SK-N-SH (cell line): ENCODE measurements at regions not wholly inside any gene's neighbourhood (a gene's known extent, or its start where the extent isn't known, plus 50 kb on each side); places are given as distances from the start of the nearest gene placed in this dataset.

Source experiments
- CTCF ChIA-PET: fragments of 300-600, 350-600 bp; formaldehyde crosslinking; extraction: SDS; loops from one replicate; lab custom pipeline; 2021; lab: Yijun Ruan, JAX
- POLR2A ChIA-PET: fragments of 350-600 bp; sonication (Branson Sonifier 250); formaldehyde crosslinking; extraction: SDS; loops from one replicate; lab custom pipeline; 2020; ENCODE audit warnings: antibody characterized with exemption, inconsistent platforms; lab: Yijun Ruan, JAX
- DNase-seq: peaks from one replicate; pipeline ENCODE4 v3.0.0; 2012
- H2AFZ ChIP-seq: fragments of 200-600 bp; sonication (generic); 2 replicates; pipeline ENCODE4 v1.8.1; 2016; ENCODE audit warnings: antibody characterized with exemption, mild to moderate bottlenecking, low read depth
- H3F3A ChIP-seq: fragments of 200-600 bp; sonication (generic); replicated peaks from 2 replicates; pipeline ENCODE3; 2016; ENCODE audit warnings: antibody characterized with exemption, mild to moderate bottlenecking; ENCODE audit not compliant: insufficient read depth
- H3K27ac ChIP-seq, 2 experiments: fragments of 200-500 bp in 1 of 2; fragments of 200-600 bp in 1 of 2; sonication (Bioruptor generic) in 1 of 2; sonication (generic), shearing (Covaris generic) in 1 of 2; 2 replicates each; pipeline versions ENCODE4 v1.5.1 to v1.6.1; 2014 to 2016; ENCODE audit warnings: low read depth in 2 of 2, inconsistent platforms in 1 of 2, low read length in 1 of 2, mild to moderate bottlenecking in 1 of 2, mixed read lengths in 1 of 2
- H3K27me3 ChIP-seq: fragments of 200-600 bp; sonication (generic), shearing (Covaris generic); 2 replicates; pipeline ENCODE4 v1.6.1; 2016; ENCODE audit warnings: mixed run types; ENCODE audit not compliant: insufficient read depth
- H3K36me3 ChIP-seq, 2 experiments: fragments of 200-500 bp in 1 of 2; fragments of 200-600 bp in 1 of 2; sonication (Bioruptor generic) in 1 of 2; sonication (generic) in 1 of 2; replicated peaks in 1 of 2; 2 replicates each; pipeline versions ENCODE3 to v1.5.1; 2014 to 2016; ENCODE audit warnings: low read length in 1 of 2, mild to moderate bottlenecking in 1 of 2; ENCODE audit not compliant: insufficient read depth in 2 of 2, control insufficient read depth in 1 of 2
- H3K4me1 ChIP-seq, 2 experiments: fragments of 200-500 bp in 1 of 2; fragments of 200-600 bp in 1 of 2; sonication (Bioruptor generic) in 1 of 2; sonication (generic), shearing (Covaris generic) in 1 of 2; 2 replicates each; pipeline versions ENCODE4 v1.5.1 to v1.6.1; 2014 to 2016; ENCODE audit warnings: low read depth in 1 of 2, low read length in 1 of 2, mixed run types in 1 of 2; ENCODE audit not compliant: insufficient read depth in 2 of 2, control insufficient read depth in 1 of 2
- H3K4me2 ChIP-seq: fragments of 200-600 bp; sonication (generic), shearing (Covaris generic); 2 replicates; pipeline ENCODE4 v1.6.1; 2017; ENCODE audit warnings: mixed run types
- H3K4me3 ChIP-seq, 2 experiments: fragments of 200-500 bp in 1 of 2; fragments of 200-600 bp in 1 of 2; sonication (Bioruptor generic) in 1 of 2; sonication (generic), shearing (Covaris generic) in 1 of 2; 2 replicates each; pipeline versions ENCODE4 v1.5.1 to v1.8.1; 2014 to 2016; ENCODE audit warnings: low read depth in 2 of 2, inconsistent platforms in 1 of 2, low read length in 1 of 2, mild to moderate bottlenecking in 1 of 2, mixed read lengths in 1 of 2, moderate library complexity in 1 of 2
- H3K79me2 ChIP-seq: fragments of 200-600 bp; sonication (generic); 2 replicates; pipeline ENCODE4 v1.8.1; 2017; ENCODE audit warnings: mild to moderate bottlenecking; ENCODE audit not compliant: insufficient read depth
- H3K9ac ChIP-seq: fragments of 200-600 bp; sonication (generic); 2 replicates; pipeline ENCODE4 v1.6.1; 2017; ENCODE audit warnings: mixed run types
- H3K9me2 ChIP-seq: fragments of 200-600 bp; sonication (generic); 2 replicates; pipeline ENCODE4 v1.6.1; 2017; ENCODE audit warnings: mixed run types
- H3K9me3 ChIP-seq: fragments of 200-600 bp; sonication (generic); 2 replicates; pipeline ENCODE4 v1.6.1; 2017; ENCODE audit warnings: mixed run types, mild to moderate bottlenecking, moderate library complexity
- H4K20me1 ChIP-seq: fragments of 200-600 bp; sonication (generic); 2 replicates; pipeline ENCODE4 v1.6.1; 2017; ENCODE audit warnings: mild to moderate bottlenecking, mixed run types; ENCODE audit not compliant: insufficient read depth
- ELF1 ChIP-seq: IDR thresholded peaks from 2 replicates; pipeline ENCODE4 v1.4.0; 2012
- FOXJ3 ChIP-seq: sonication (generic); formaldehyde crosslinking; IDR thresholded peaks from 2 replicates; pipeline ENCODE4 v1.5.1; 2020; ENCODE audit warnings: mild to moderate bottlenecking, missing genetic modification reagents
- MAX ChIP-seq: IDR thresholded peaks from 2 replicates; pipeline ENCODE4 v1.4.0; 2012; ENCODE audit warnings: low read depth
- MXI1 ChIP-seq: IDR thresholded peaks from 2 replicates; pipeline ENCODE4 v1.6.1; 2012; ENCODE audit warnings: mild to moderate bottlenecking, low read depth, low read length, improper control_type of control experiment
- NFIC ChIP-seq: IDR thresholded peaks from 2 replicates; pipeline ENCODE4 v1.4.0; 2012; ENCODE audit warnings: borderline replicate concordance
- PBX3 ChIP-seq: IDR thresholded peaks from 2 replicates; pipeline ENCODE4; 2012
- RCOR1 ChIP-seq: fragments of 150-350 bp; IDR thresholded peaks from 2 replicates; pipeline ENCODE4 v1.6.1; 2017; ENCODE audit warnings: antibody characterized with exemption, low read length
- RFX5 ChIP-seq: IDR thresholded peaks from 2 replicates; pipeline ENCODE4 v1.6.1; 2012; ENCODE audit warnings: mild to moderate bottlenecking, improper control_type of control experiment, low read length
- SMC3 ChIP-seq: IDR thresholded peaks from 2 replicates; pipeline ENCODE4 v1.6.1; 2012; ENCODE audit warnings: low read depth, low read length, improper control_type of control experiment
- TAF1 ChIP-seq: IDR thresholded peaks from 2 replicates; pipeline ENCODE4 v1.6.1; 2012; ENCODE audit warnings: low read depth, mild to moderate bottlenecking, low read length, moderate library complexity, borderline replicate concordance
- TCF12 ChIP-seq: IDR thresholded peaks from 2 replicates; pipeline ENCODE4 v1.4.0; 2012
- TEAD4 ChIP-seq: IDR thresholded peaks from 2 replicates; pipeline ENCODE4 v1.4.0; 2012; ENCODE audit warnings: mild to moderate bottlenecking, borderline replicate concordance; ENCODE audit not compliant: insufficient read depth
- USF2 ChIP-seq: fragments of 150-350 bp; IDR thresholded peaks from 2 replicates; pipeline ENCODE4 v1.6.1; 2017; ENCODE audit warnings: antibody characterized with exemption, low read length, low read depth, borderline replicate concordance
- WGBS: methylation state at CpG from one replicate; pipeline ENCODE4 v1.1.6; 2017; ENCODE audit warnings: low lambda C conversion rate; 5-methylcytosine and 5-hydroxymethylcytosine counted together

GRCh38 chr17:71553381-71553780, 567.4 kb upstream of the SOX9 start:
- ChIA-PET POLR2A (no interaction called here), CTCF (interaction anchor here (1.4 kb wide), 1 partner anchor 12 kb away, joined by 4 read pairs; no protein-coding TSS in a partner anchor)
- Histone ChIP-seq H3K27ac (no peak overlapping the region), H3K4me1 (peaks cover 0 to 4% of the 10 kb centered on the region in 2 experiments; a peak in 1 of 4 replicates), H3K9ac (no peak overlapping the region), H4K20me1 (no peaks in the 10 kb centered on the region), H3F3A (no peaks in the 10 kb centered on the region), H3K4me2 (no peak overlapping the region), H3K9me3 (no peaks in the 10 kb centered on the region), H3K27me3 (no peaks in the 10 kb centered on the region), H2AFZ (no peak overlapping the region), H3K4me3 (no peak overlapping the region), H3K36me3 (no peaks in the 10 kb centered on the region), H3K9me2 (no peaks in the 10 kb centered on the region), H3K79me2 (no peaks in the 10 kb centered on the region)
- no peak for TF ChIP-seq ELF1
- TF ChIP-seq FOXJ3 (CRISPR knock-in tag), result no peak
- TF ChIP-seq MXI1, result no peak
- no peak for TF ChIP-seq USF2
- TF ChIP-seq MAX, result no peak
- TF ChIP-seq TCF12, result no peak
- no peak for TF ChIP-seq TAF1
- 54% methylated on average over 5 of the region's 5 CpGs for WGBS
- DNase-seq, result no peak

GRCh38 chr17:71558901-71559300, 561.9 kb upstream of the SOX9 start:
- ChIA-PET POLR2A (no interaction called here), CTCF (no interaction called here)
- H2AFZ ChIP-seq, result no peak overlapping the region
- no peaks in the 10 kb centered on the region for H3K36me3 ChIP-seq
- DNase-seq, result no peak
- no peaks in the 10 kb centered on the region for H4K20me1 ChIP-seq
- H3K79me2 ChIP-seq, result no peaks in the 10 kb centered on the region
- H3K9me2 ChIP-seq, result no peaks in the 10 kb centered on the region
- no peaks in the 10 kb centered on the region for H3K9me3 ChIP-seq
- H3K4me1 ChIP-seq, result peaks cover 0 to 4% of the 10 kb centered on the region in 2 experiments; a peak in 1 of 4 replicates
- no peaks in the 10 kb centered on the region for H3F3A ChIP-seq
- H3K9ac ChIP-seq, result no peak overlapping the region
- whole genome bisulfite sequencing, result 61% methylated on average over 6 of the region's 6 CpGs
- no peaks in the 10 kb centered on the region for H3K27me3 ChIP-seq
- H3K27ac ChIP-seq, result no peak overlapping the region
- H3K4me2 ChIP-seq, result no peak overlapping the region
- TF ChIP-seq TEAD4 (no peak), RCOR1 (no peak), RFX5 (no peak), USF2 (no peak), NFIC (no peak), SMC3 (no peak), MAX (no peak), PBX3 (no peak)
- H3K4me3 ChIP-seq, result no peak overlapping the region
